ENCODE measurements at regions not wholly inside any gene's neighbourhood (a gene's known extent, or its start where the extent isn't known, plus 50 kb on each side); places are given as distances from the start of the nearest gene placed in this dataset.

GRCh38 chr7:136807598-136807997 is 60.9 kb upstream of the CHRM2 start:
- no peak for DNase-seq

- no peak for DNase-seq
Measured at GRCh38 chr7:136803028-136803427, 65.4 kb upstream of the CHRM2 start.

DNA sequence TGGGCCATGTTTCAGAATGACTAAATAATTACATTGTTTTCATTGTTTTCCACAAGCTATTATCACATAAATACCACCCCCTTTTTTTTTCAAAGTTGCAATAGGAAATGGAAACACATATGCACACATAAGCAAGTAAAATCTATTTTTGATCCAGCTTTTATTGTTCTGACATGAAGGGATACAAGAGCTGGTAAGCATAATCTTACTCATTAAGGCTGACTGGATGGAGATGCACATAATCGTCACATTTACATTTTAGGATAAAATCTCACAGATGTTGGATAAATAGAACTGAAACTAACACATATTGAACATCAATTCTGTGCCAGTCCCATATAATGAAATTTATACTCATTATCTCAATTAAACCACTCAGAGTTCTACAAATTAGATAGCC is 84.5 kb upstream of the CHRM2 start:
- DNase-seq, result no peak

- no peak for DNase-seq
Measured at GRCh38 chr7:136741941-136742340, 126.5 kb upstream of the CHRM2 start.

DNA sequence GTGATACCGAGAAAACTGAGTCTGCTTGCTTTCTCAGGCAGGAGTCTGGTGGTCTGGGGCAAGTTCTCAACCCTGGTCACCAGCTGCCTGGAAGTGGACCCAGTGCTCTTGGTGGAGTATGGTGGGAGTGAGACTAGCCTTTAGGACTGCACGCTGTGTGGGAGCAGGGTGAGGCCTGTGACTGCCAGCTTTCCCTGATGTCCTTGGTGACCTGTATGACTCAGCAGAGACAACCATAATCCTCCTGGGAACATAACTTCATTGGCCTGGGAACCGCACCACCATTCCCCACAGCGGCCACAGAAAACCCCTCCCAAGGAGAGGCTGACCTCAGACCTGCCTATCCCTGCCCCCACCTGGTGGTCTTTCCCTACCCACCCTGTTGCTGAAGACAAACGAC is 139.5 kb upstream of the CHRM2 start:
- DNase-seq, result no peak

DNA sequence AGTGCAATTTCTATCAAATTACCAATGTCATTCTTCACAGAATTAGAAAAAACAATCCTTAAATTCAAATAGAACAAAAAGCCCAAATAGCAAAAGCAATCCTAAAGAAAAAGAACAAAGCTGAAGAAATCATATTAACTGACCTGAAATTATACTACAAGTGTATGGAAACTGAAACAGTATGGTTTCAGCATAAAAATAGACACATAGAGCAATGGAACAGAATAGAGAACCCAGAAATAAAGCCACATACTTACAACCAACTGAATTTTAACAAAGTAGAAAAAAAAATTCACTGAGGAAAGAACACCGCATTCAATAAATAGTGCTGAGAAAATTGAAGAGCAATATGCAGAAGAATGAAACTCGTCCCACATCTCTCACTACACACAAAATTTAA is 142.0 kb upstream of the CHRM2 start:
- DNase-seq, result no peak

DNA sequence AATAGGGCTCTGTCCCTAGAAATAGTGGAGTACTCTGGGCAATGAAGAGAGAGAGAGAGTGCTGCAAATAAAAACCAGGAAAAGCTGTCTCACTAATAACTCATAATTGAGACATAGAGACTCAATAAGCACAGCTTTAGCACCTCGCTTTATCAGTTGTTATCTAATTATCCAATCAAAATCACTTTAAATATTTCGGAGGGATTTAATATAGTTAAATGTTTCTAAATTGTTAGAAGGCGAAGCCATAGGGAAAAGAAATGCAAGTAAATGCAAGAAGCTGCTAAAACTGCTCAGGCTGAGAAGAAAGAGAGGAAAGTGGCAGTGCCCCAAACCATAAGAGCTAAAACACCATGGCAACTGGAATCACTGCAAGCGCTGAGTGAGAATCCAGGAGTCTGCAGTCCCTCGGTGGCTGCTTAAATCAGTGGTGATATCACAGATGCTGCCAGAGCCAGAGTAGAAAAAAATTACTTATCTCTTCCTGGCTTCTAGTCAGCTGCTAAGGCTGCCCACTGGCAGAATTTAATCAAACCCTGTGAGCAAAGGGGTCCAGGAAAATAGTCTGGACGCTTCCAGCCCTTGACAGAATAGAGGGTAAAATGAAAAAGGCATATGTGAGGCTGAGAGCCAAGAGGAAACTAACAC is 150.4 kb upstream of the CHRM2 start:
- no peak for DNase-seq

- no peak for DNase-seq
Measured at GRCh38 chr7:136714062-136714461, 154.4 kb upstream of the CHRM2 start.

DNA sequence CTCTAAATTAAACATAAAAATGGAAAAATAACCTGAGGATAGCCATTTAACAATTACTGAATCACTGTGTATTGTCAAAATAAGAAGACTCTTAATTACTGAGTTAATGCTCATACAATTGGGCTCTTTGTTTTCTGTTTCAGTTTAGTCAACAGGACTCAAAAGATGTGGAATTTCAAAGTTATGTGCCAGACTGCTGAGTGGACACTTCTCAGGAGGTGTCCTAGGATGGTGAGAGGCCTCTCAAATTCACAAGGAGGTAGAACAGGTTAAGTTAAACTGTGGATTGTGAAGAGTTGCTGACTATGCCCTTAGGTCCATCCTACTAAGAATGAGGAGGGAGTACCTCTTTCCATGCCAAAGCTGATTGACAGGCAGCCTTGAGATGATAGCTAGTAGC is 157.7 kb upstream of the CHRM2 start:
- no peak for DNase-seq

- DNase-seq, result no peak
Measured at GRCh38 chr7:136709876-136710275, 158.6 kb upstream of the CHRM2 start.

- DNase-seq, result no peak
Measured at GRCh38 chr7:136702913-136703312, 165.5 kb upstream of the CHRM2 start.

GRCh38 chr7:136698977-136699376 is 169.5 kb upstream of the CHRM2 start:
- DNase-seq, result no peak

- no peak for DNase-seq
Measured at GRCh38 chr7:136698231-136698630, 170.2 kb upstream of the CHRM2 start.

- no peak for DNase-seq
Measured at GRCh38 chr7:136697271-136697670, 171.2 kb upstream of the CHRM2 start.

DNA sequence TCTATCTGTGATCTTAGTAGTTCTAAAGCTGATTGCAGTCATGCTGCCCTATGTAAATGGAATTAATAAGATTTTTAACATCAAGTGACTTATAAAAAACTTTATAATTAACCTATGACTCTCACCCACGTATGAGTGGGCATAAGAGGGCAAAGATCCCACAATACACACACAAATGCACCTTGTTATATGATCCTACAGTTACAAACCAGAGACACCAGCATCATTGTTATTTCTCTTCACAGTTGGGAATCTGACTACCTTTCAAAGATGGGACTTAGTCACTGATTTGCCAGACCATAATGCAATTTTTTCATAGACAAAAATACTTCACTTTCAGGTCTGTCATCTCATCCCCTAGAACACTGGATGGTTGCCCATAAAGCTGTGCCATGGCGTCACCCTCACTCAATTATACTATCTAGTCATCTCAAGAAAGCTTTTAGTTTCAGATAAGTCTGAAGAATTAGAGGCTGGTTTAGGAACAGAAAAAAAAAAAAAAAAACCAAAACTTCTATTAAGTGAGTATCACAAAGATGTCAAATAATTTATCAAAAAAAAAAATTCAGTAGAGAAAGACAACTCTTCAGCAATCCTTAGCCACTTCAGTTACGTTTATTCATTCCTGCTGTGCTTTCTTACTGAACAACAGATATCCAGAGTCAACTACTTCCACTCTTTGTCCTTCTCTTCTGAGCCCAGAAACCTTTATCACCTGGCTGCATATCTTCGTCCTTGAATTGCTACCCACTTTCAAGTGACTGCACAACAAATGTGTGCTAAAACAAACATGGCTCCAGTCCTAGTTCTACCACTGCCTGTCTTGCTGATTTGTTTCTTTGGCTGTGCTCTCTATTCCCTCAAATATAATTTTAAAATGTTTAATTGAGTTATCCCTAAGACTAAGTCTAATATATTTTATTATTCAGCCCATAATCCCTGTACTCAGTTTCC is 175.0 kb upstream of the CHRM2 start:
- DNase-seq, result no peak

GRCh38 chr7:136692221-136692620 is 176.2 kb upstream of the CHRM2 start:
- DNase-seq, result no peak

DNA sequence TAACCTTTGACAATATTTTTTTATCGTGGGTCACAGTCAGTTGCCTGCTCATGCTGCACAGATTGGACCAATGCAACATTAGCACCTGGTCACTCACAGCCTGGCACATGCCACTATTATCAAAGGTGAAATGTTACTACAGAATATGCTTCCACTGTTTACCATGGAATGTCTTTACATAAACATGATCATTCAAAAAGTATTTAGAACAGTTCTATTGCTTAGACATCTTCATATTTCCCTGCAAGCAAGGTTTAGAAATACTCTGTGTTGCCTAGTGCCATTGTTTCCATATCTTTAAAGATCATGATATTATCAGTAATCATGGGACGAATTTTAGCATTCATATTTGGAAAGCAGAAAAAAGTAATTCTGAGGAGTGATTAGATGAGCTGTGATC is 179.9 kb upstream of the CHRM2 start:
- no peak for DNase-seq

DNA sequence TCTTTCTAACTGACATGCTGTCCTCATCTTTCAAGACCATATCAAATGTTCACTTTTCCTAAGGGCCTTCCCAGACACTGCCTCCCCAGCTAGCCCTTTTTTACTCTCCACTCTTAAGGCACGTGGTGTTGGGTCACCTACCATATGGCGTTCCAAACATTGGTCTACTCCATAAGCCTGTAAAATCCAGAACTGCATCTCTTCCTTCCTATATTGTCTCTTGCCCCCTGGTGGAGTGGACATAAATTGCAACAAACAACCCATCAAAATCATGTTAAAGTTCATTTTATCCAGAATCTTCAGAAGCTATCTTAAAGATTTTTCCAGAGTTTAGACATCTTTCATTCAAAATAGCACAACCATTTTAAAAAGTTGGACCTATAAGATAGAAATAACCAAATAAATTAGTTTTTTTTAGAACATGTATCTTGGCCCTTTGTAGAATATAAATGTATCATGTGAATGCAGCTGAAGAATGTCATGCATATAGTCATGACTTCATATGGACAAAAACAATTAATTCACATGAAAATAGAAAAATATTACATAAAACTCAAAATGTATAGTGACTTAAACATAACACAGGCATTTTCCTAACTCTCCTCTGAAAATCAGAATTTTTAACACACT is 180.6 kb upstream of the CHRM2 start:
- peak; percentile 11 to 32 for DNase-seq

- no peak for DNase-seq
Measured at GRCh38 chr7:136685501-136686173, 182.8 kb upstream of the CHRM2 start.

- DNase-seq, result peak in 1 of 2 donors; percentile 14
Measured at GRCh38 chr7:136677471-136678365, 190.7 kb upstream of the CHRM2 start.

DNA sequence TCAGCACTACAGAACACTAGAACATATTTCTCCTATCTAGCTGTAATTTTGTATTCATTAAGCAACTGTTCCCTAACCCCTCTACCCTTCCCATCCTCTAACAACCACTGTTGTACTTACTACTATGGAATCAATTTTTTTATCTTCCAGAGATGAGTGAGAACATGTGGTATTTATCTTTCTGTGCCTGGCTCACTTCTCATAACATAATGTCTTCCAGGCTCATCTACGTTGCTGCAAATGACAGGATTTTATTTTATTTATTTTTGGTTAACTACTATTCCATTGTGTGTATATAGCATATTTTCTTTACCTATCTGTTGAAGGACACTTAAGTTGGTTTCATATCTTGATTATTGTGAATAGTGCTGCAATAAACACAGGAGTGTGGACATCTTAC is 200.9 kb upstream of the CHRM2 start:
- DNase-seq, result no peak
